Smooth muscle cell (in vitro differentiated cells): ENCODE measurements at regions not wholly inside any gene's neighbourhood (a gene's known extent, or its start where the extent isn't known, plus 50 kb on each side); places are given as distances from the start of the nearest gene placed in this dataset.
A peak's percentile ranks its signal among the peaks of the same experiment; 100 is the strongest.
"Not testable (repeated sequence)": the region's sequence is repeated elsewhere in the genome, so short reads cannot be mapped to it uniquely, and the experiment has no call there.

Experiments used
- DNase-seq: peaks from one replicate; lab custom pipeline; 2025; ENCODE audit not compliant: unreplicated experiment; lab: John Stamatoyannopoulos, UW
- H2AFZ ChIP-seq: fragments of 200-600 bp; sonication (generic); 2 replicates; pipeline ENCODE4 v1.6.0; 2016; ENCODE audit warnings: antibody characterized with exemption, low read depth, mild to moderate bottlenecking
- H3F3A ChIP-seq: fragments of 200-600 bp; sonication (generic); 2 replicates; pipeline ENCODE4 v1.6.0; 2017; ENCODE audit warnings: antibody characterized with exemption, low read depth
- H3K27ac ChIP-seq: fragments of 200-600 bp; sonication (generic); 2 replicates; pipeline ENCODE4 v1.5.1; 2016; ENCODE audit warnings: low read depth, mild to moderate bottlenecking
- H3K27me3 ChIP-seq: fragments of 200-600 bp; sonication (generic); 2 replicates; pipeline ENCODE4 v1.6.1; 2016; ENCODE audit warnings: low read depth, mild to moderate bottlenecking
- H3K36me3 ChIP-seq: fragments of 200-600 bp; sonication (generic); 2 replicates; pipeline ENCODE4 v1.5.1; 2016; ENCODE audit warnings: low read depth
- H3K4me1 ChIP-seq: fragments of 200-600 bp; sonication (generic); 2 replicates; pipeline ENCODE4 v1.5.1; 2016; ENCODE audit warnings: low read depth
- H3K4me2 ChIP-seq: fragments of 200-600 bp; sonication (generic); 2 replicates; pipeline ENCODE4 v1.6.0; 2016; ENCODE audit warnings: mild to moderate bottlenecking
- H3K4me3 ChIP-seq: fragments of 200-600 bp; sonication (generic); 2 replicates; pipeline ENCODE4 v1.5.1; 2016; ENCODE audit warnings: mild to moderate bottlenecking
- H3K79me2 ChIP-seq: fragments of 200-600 bp; sonication (generic); 2 replicates; pipeline ENCODE4 v1.6.0; 2016; ENCODE audit warnings: low read depth, mild to moderate bottlenecking
- H3K9ac ChIP-seq: fragments of 200-600 bp; sonication (generic); 2 replicates; pipeline ENCODE4 v1.6.0; 2016; ENCODE audit warnings: low read depth
- H3K9me3 ChIP-seq: fragments of 200-600 bp; sonication (generic); replicated peaks from 2 replicates; pipeline ENCODE4 v1.5.1; 2016; ENCODE audit warnings: low read depth
- H4K20me1 ChIP-seq: fragments of 200-600 bp; sonication (generic); 2 replicates; pipeline ENCODE4 v1.6.0; 2016; ENCODE audit warnings: low read depth
- CTCF ChIP-seq: fragments of 200-600 bp; sonication (generic); IDR thresholded peaks from 2 replicates; pipeline ENCODE4 v1.5.1; 2017; ENCODE audit warnings: borderline replicate concordance, mild to moderate bottlenecking, antibody characterized with exemption; ENCODE audit not compliant: insufficient read depth, poor library complexity, severe bottlenecking
- WGBS: methylation state at CpG from one replicate; pipeline ENCODE4 v1.1.7; 2016; ENCODE audit warnings: low lambda C conversion rate; 5-methylcytosine and 5-hydroxymethylcytosine counted together

GRCh38 chr11:134940441-134941126, 528.5 kb upstream of the B3GAT1 start:
- TF ChIP-seq CTCF = no peak
- Histone ChIP-seq H3K27me3 (no peaks in the 10 kb centered on the region), H3K36me3 (no peaks in the 10 kb centered on the region)

GRCh38 chr11:134939905-134940304, 527.9 kb upstream of the B3GAT1 start:
- Histone ChIP-seq H2AFZ (no peak overlapping the region), H4K20me1 (no peaks in the 10 kb centered on the region), H3K4me1 (peaks cover 19% of the 10 kb centered on the region), H3K9me3 (no peaks in the 10 kb centered on the region), H3F3A (no peaks in the 10 kb centered on the region), H3K4me3 (no peak overlapping the region), H3K36me3 (no peaks in the 10 kb centered on the region), H3K9ac (no peak overlapping the region), H3K79me2 (no peaks in the 10 kb centered on the region), H3K27ac (no peak overlapping the region), H3K27me3 (no peaks in the 10 kb centered on the region), H3K4me2 (no peak overlapping the region)
- 64% methylated on average over 6 of the region's 6 CpGs for WGBS
- no peak for DNase-seq
- peak; percentile 26 for TF ChIP-seq CTCF

More at GRCh38 chr11:134940441-134941126, 528.5 kb upstream of the B3GAT1 start:
- DNase-seq = no peak
- Histone ChIP-seq H3K9me3 (no peaks in the 10 kb centered on the region), H3F3A (no peaks in the 10 kb centered on the region), H3K4me1 (peaks cover 19% of the 10 kb centered on the region), H3K4me3 (no peak overlapping the region), H2AFZ (no peak overlapping the region), H3K27ac (no peak overlapping the region), H3K9ac (no peak overlapping the region), H4K20me1 (no peaks in the 10 kb centered on the region), H3K79me2 (no peaks in the 10 kb centered on the region), H3K4me2 (no peak overlapping the region)
- WGBS = 84% methylated on average over 15 of the region's 15 CpGs

- Histone ChIP-seq H3K36me3 (no peaks in the 10 kb centered on the region), H3K27me3 (no peaks in the 10 kb centered on the region), H3K4me3 (no peak overlapping the region), H3F3A (no peaks in the 10 kb centered on the region), H3K79me2 (no peaks in the 10 kb centered on the region), H3K9ac (no peak overlapping the region), H3K4me1 (peaks cover 19% of the 10 kb centered on the region), H3K27ac (no peak overlapping the region), H3K4me2 (no peak overlapping the region), H4K20me1 (no peaks in the 10 kb centered on the region), H2AFZ (no peak overlapping the region), H3K9me3 (no peaks in the 10 kb centered on the region)
- no peak for DNase-seq
- WGBS = 96% methylated on average over 2 of the region's 2 CpGs
- no peak for TF ChIP-seq CTCF
These were observed 527.0 kb upstream of the B3GAT1 start for GRCh38 chr11:134939031-134939430.

- Histone ChIP-seq H3K4me3 (no peak overlapping the region), H3K79me2 (no peaks in the 10 kb centered on the region), H3F3A (no peaks in the 10 kb centered on the region), H3K36me3 (no peaks in the 10 kb centered on the region), H4K20me1 (no peaks in the 10 kb centered on the region), H3K27ac (no peak overlapping the region), H3K9me3 (no peaks in the 10 kb centered on the region), H3K9ac (no peak overlapping the region), H3K27me3 (no peaks in the 10 kb centered on the region), H3K4me2 (no peak overlapping the region), H3K4me1 (peaks cover 19% of the 10 kb centered on the region), H2AFZ (no peak overlapping the region)
- no peak for TF ChIP-seq CTCF
- WGBS = 54% methylated on average over 1 of the region's 1 CpG
- no peak for DNase-seq
These were observed 526.2 kb upstream of the B3GAT1 start for GRCh38 chr11:134938212-134938611.

GRCh38 chr11:134937193-134937592, 525.2 kb upstream of the B3GAT1 start:
- H3F3A ChIP-seq, H3K27me3 ChIP-seq, H3K36me3 ChIP-seq, H2AFZ ChIP-seq, DNase-seq, H3K9ac ChIP-seq, H3K27ac ChIP-seq, H3K79me2 ChIP-seq, H3K4me2 ChIP-seq, H3K9me3 ChIP-seq, H4K20me1 ChIP-seq, H3K4me3 ChIP-seq: not testable (repeated sequence)
- WGBS = 92% methylated on average over 14 of the region's 14 CpGs
- H3K4me1 ChIP-seq = peaks cover 19% of the 10 kb centered on the region
